ENCODE measurements at regions not wholly inside any gene's neighbourhood (a gene's known extent, or its start where the extent isn't known, plus 50 kb on each side); places are given as distances from the start of the nearest gene placed in this dataset.

- DNase-seq (ENCODE audit: low read depth) = no peak
Observed at GRCh38 chr2:38203446-38203810, 127.5 kb upstream of the CYP1B1 start.

- no peak for DNase-seq (ENCODE audit: low read depth)
Observed at GRCh38 chr2:38202713-38203445, 126.9 kb upstream of the CYP1B1 start.

- no peak for DNase-seq (ENCODE audit: low read depth)
Observed at GRCh38 chr2:38201784-38202183, 125.8 kb upstream of the CYP1B1 start.

- no peak for DNase-seq (ENCODE audit: low read depth)
Observed at GRCh38 chr2:38200598-38200997, 124.6 kb upstream of the CYP1B1 start.

- no peak for DNase-seq (ENCODE audit: low read depth)
Observed at GRCh38 chr2:38199127-38199526, 123.2 kb upstream of the CYP1B1 start.

- no peak for DNase-seq (ENCODE audit: low read depth)
Observed at GRCh38 chr2:38194751-38195150, 118.8 kb upstream of the CYP1B1 start.

- DNase-seq (ENCODE audit: low read depth) = no peak
Observed at GRCh38 chr2:38192976-38193375, 117.0 kb upstream of the CYP1B1 start.

GRCh38 chr2:38192046-38192445 lies 116.1 kb upstream of the CYP1B1 start:
- no peak for DNase-seq (ENCODE audit: low read depth)

- DNase-seq (ENCODE audit: low read depth) = no peak
Observed at GRCh38 chr2:38191516-38191915, 115.6 kb upstream of the CYP1B1 start.

- no peak for DNase-seq (ENCODE audit: low read depth)
Observed at GRCh38 chr2:38190542-38191218, 114.7 kb upstream of the CYP1B1 start.

- peak; percentile 89 for DNase-seq (ENCODE audit: low read depth)
Observed at GRCh38 chr2:38187541-38188011, 111.6 kb upstream of the CYP1B1 start.

- DNase-seq (ENCODE audit: low read depth) = no peak
Observed at GRCh38 chr2:38185012-38185491, 109.1 kb upstream of the CYP1B1 start.

- no peak for DNase-seq (ENCODE audit: low read depth)
Observed at GRCh38 chr2:38182492-38183003, 106.6 kb upstream of the CYP1B1 start.

- no peak for DNase-seq (ENCODE audit: low read depth)
Observed at GRCh38 chr2:38181806-38182491, 106.0 kb upstream of the CYP1B1 start.

GRCh38 chr2:38180754-38181153 lies 104.8 kb upstream of the CYP1B1 start:
- DNase-seq (ENCODE audit: low read depth) = no peak

- DNase-seq (ENCODE audit: low read depth) = peak; percentile 97
Observed at GRCh38 chr2:38178556-38179419, 102.8 kb upstream of the CYP1B1 start.

- peak; percentile 51 for DNase-seq (ENCODE audit: low read depth)
Observed at GRCh38 chr2:38178119-38178518, 102.2 kb upstream of the CYP1B1 start.

- DNase-seq (ENCODE audit: low read depth) = peak; percentile 88
Observed at GRCh38 chr2:38176619-38177021, 100.7 kb upstream of the CYP1B1 start.

- peak; percentile 100 for DNase-seq (ENCODE audit: low read depth)
Observed at GRCh38 chr2:38174646-38175423, 98.9 kb upstream of the CYP1B1 start.

- no peak for DNase-seq (ENCODE audit: low read depth)
Observed at GRCh38 chr2:38174131-38174530, 98.2 kb upstream of the CYP1B1 start.

GRCh38 chr2:38173683-38174082 lies 97.7 kb upstream of the CYP1B1 start:
- no peak for DNase-seq (ENCODE audit: low read depth)

Measured in non-pigmented ciliary epithelial cell (primary cell).